ENCODE measurements at regions not wholly inside any gene's neighbourhood (a gene's known extent, or its start where the extent isn't known, plus 50 kb on each side); places are given as distances from the start of the nearest gene placed in this dataset.

DNA sequence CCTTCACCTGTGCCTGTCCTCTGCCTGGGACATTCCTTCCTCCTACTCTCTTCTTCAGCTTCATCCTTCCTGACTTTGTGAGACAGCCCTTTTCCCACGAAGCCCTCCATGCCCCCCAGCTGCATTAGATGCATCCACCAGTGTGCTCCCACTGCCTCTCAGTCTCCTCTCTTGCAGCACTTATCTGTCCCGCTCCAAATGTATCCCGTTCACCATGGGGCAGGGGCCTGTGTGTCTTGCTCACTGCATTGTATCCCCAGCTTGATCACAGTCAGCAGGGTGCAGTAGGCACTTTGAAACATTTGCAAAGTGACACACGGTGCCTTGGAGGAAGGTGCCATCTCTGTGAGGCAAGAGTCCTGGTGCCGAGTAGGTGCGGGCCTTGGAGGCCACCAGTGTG is 104.0 kb downstream of the SLC25A47 start:
- H3K14ac ChIP-seq (ENCODE audit: insufficient read length) = no peak overlapping the region
- no peaks in the 10 kb centered on the region for H3K36me3 ChIP-seq (ENCODE audit: control insufficient read depth in 2 of 4, insufficient read depth in 4 of 4, low read length in 3 of 4)
- no peak for DNase-seq (ENCODE audit: low read depth in 1 of 2, low spot score in 2 of 2)
- CTCF ChIA-PET (ENCODE audit: partially characterized antibody) = interaction anchor here (0.5 to 4.2 kb wide), 10 partner anchors 9 to 528 kb away, joined by 3 to 36 read pairs (median 4); no protein-coding TSS in a partner anchor
- no peak overlapping the region for H3K4ac ChIP-seq (replicated peaks; ENCODE audit: insufficient read length, low read depth, low read length)
- no peaks in the 10 kb centered on the region for H3K79me2 ChIP-seq (ENCODE audit: control insufficient read depth in 1 of 2, insufficient read depth in 2 of 2, low read length in 2 of 2)
- no peak overlapping the region for H2AFZ ChIP-seq (ENCODE audit: low read length)
- no peak overlapping the region; the same call in 1 of the 2 replicates for H2BK5ac ChIP-seq (ENCODE audit: low read depth, low read length)
- no peaks in the 10 kb centered on the region for H3K27me3 ChIP-seq (replicated peaks in 1 of 4; ENCODE audit: control insufficient read depth in 3 of 4, extremely low read depth in 1 of 4, insufficient read depth in 3 of 4, low read length in 3 of 4)
- no peak overlapping the region for H2BK120ac ChIP-seq (replicated peaks; ENCODE audit: low read depth, low read length)
- H3K23me2 ChIP-seq (ENCODE audit: low read depth, low read length) = no peaks in the 10 kb centered on the region
- H3K9ac ChIP-seq (replicated peaks in 1 of 4; ENCODE audit: extremely low read depth in 1 of 4, low read depth in 3 of 4, low read length in 3 of 4) = no peak overlapping the region
- no peak overlapping the region for H2AK5ac ChIP-seq (ENCODE audit: low read depth, low read length)
- no peaks in the 10 kb centered on the region; the same call in 1 of the 2 replicates for H3K79me1 ChIP-seq (ENCODE audit: low read depth, low read length)
- no peak overlapping the region for H2BK20ac ChIP-seq (ENCODE audit: low read length)
- no peak for TF ChIP-seq SAP30 (IDR thresholded peaks at IDR 0.05; ENCODE audit: insufficient read depth, insufficient replicate concordance, low read length)
- no peak for TF ChIP-seq SP1 (IDR thresholded peaks at IDR 0.05; ENCODE audit: low read depth, low read length)
- TF ChIP-seq ATF3 (IDR thresholded peaks at IDR 0.05; ENCODE audit: insufficient read depth, low read depth, low read length) = no peak
- TF ChIP-seq RXRA (IDR thresholded peaks at IDR 0.05; ENCODE audit: insufficient read depth, low read depth, low read length) = no peak
- no peak for TF ChIP-seq POLR2A (IDR thresholded peaks at IDR 0.05; ENCODE audit: control extremely low read depth in 1 of 2, low read depth in 2 of 2, low read length in 2 of 2)
- no peak for TF ChIP-seq BRCA1 (IDR thresholded peaks at IDR 0.05; ENCODE audit: low read depth, low read length)
- no peak overlapping the region for H3K18ac ChIP-seq (ENCODE audit: extremely low read depth, low read length)
- POLR2A ChIA-PET (ENCODE audit: partially characterized antibody) = interaction anchor here (0.8 to 1.1 kb wide), 2 partner anchors 9 to 49 kb away, joined by 3 read pairs; no protein-coding TSS in a partner anchor
- no peak overlapping the region for H2BK15ac ChIP-seq (ENCODE audit: low read length)
- WGBS, 2 experiments (ENCODE audit: extremely low coverage in 1 of 2, insufficient coverage in 1 of 2, insufficient read length in 1 of 2, insufficient replicate concordance in 2 of 2, low coverage in 1 of 2, low lambda C conversion rate in 2 of 2, missing lambda C conversion rate in 1 of 2) = 91% methylated on average over 6 of the region's 6 CpGs; no CpG with 5 or more reads in 1 of the 2 experiments
- no peak overlapping the region for H4K91ac ChIP-seq (replicated peaks; ENCODE audit: insufficient read length, low read length)
- H3K4me2 ChIP-seq (ENCODE audit: insufficient read depth in 1 of 2, low read depth in 2 of 2, low read length in 2 of 2) = no peak overlapping the region
- no peak overlapping the region for H3K27ac ChIP-seq (ENCODE audit: low read depth, low read length)
- no peak overlapping the region for H3K23ac ChIP-seq (ENCODE audit: insufficient read length)
- no peak overlapping the region for H3K56ac ChIP-seq (replicated peaks; ENCODE audit: insufficient read length, low read depth, low read length)
- H4K20me1 ChIP-seq (replicated peaks in 1 of 2; ENCODE audit: control insufficient read depth in 1 of 2, insufficient read depth in 2 of 2, low read length in 2 of 2) = peaks cover 0 to 3% of the 10 kb centered on the region in 2 experiments
- H3K4me1 ChIP-seq (replicated peaks in 1 of 4; ENCODE audit: control insufficient read depth in 3 of 4, insufficient read depth in 4 of 4, low read length in 3 of 4) = peaks cover 0 to 6% (median 2%) of the 10 kb centered on the region in 4 experiments; a peak in 4 of 7 replicates
- H3K4me3 ChIP-seq (ENCODE audit: extremely low read depth in 1 of 4, insufficient read depth in 2 of 4, low read depth in 3 of 4, low read length in 4 of 4) = no peak overlapping the region
- no peak overlapping the region for H4K8ac ChIP-seq (ENCODE audit: extremely low read depth, insufficient read depth, low read length)
- no peak overlapping the region for H2BK12ac ChIP-seq (ENCODE audit: low read depth, low read length)
- no peaks in the 10 kb centered on the region for H3K9me3 ChIP-seq (ENCODE audit: insufficient read depth in 2 of 2, low read depth in 1 of 2, low read length in 1 of 2)
- no peak overlapping the region for H4K5ac ChIP-seq (ENCODE audit: insufficient read length, low read depth, low read length)
- FAIRE-seq = no peak

Data from H1 (cell line).